ENCODE measurements at regions not wholly inside any gene's neighbourhood (a gene's known extent, or its start where the extent isn't known, plus 50 kb on each side); places are given as distances from the start of the nearest gene placed in this dataset.

DNA sequence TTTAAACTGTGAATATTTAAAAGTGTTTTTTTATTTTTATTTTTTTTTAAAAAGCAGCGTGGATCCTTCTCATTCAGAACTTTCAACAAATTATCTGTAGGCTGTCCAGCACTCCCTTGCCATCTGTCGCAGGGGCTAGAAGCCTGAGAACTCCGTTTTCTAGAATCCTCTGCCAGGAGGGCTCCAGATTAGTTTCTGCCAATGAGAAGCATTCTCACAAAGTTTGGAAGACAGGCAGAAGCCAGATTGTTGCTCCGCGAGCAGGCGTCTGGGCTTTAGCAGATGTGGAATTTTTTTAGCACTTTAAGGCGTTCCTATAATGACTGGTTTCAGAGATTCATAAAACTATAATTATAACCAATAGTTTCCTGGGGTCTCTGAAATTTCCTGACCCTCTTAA is 220.9 kb upstream of the KIAA1217 start:
- TF ChIP-seq POLR2A (IDR thresholded peaks at IDR 0.05) (no peak), EP300 (IDR thresholded peaks at IDR 0.05) (no peak)
- TF ChIP-seq, protein P1, sequence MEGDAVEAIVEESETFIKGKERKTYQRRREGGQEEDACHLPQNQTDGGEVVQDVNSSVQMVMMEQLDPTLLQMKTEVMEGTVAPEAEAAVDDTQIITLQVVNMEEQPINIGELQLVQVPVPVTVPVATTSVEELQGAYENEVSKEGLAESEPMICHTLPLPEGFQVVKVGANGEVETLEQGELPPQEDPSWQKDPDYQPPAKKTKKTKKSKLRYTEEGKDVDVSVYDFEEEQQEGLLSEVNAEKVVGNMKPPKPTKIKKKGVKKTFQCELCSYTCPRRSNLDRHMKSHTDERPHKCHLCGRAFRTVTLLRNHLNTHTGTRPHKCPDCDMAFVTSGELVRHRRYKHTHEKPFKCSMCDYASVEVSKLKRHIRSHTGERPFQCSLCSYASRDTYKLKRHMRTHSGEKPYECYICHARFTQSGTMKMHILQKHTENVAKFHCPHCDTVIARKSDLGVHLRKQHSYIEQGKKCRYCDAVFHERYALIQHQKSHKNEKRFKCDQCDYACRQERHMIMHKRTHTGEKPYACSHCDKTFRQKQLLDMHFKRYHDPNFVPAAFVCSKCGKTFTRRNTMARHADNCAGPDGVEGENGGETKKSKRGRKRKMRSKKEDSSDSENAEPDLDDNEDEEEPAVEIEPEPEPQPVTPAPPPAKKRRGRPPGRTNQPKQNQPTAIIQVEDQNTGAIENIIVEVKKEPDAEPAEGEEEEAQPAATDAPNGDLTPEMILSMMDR (IDR thresholded peaks at IDR 0.05), result no peak
